HepG2 (cell line): ENCODE measurements at regions not wholly inside any gene's neighbourhood (a gene's known extent, or its start where the extent isn't known, plus 50 kb on each side); places are given as distances from the start of the nearest gene placed in this dataset.
"Not testable (repeated sequence)": the region's sequence is repeated elsewhere in the genome, so short reads cannot be mapped to it uniquely, and the experiment has no call there.

ENCODE experiments used
- CTCF ChIP-seq: sonication (generic); formaldehyde crosslinking; IDR thresholded peaks from 2 replicates; pipeline ENCODE4 v1.5.0; 2020; ENCODE audit warnings: mild to moderate bottlenecking, missing genetic modification reagents, moderate library complexity
- EP300 ChIP-seq, 3 experiments: sonication (generic) in 1 of 3; formaldehyde crosslinking in 1 of 3; IDR thresholded peaks; 2 replicates each; pipeline versions ENCODE4 v1.5.1 to v1.6.1; 2011 to 2020; ENCODE audit warnings: low read depth in 2 of 3, low read length in 2 of 3, borderline replicate concordance in 1 of 3, improper control_type of control experiment in 1 of 3, mild to moderate bottlenecking in 1 of 3, missing genetic modification reagents in 1 of 3, moderate library complexity in 1 of 3
- FOXP1 ChIP-seq, 2 experiments: fragments of 450-650 bp in 1 of 2; IDR thresholded peaks; 2 replicates each; pipeline ENCODE4 v1.6.1; 2017 to 2018; ENCODE audit warnings: antibody characterized with exemption in 1 of 2
- GTF2F1 ChIP-seq: fragments of 150-350 bp; IDR thresholded peaks from 2 replicates; pipeline ENCODE4 v1.6.1; 2014; ENCODE audit warnings: low read length
- HMG20B ChIP-seq: conservative IDR thresholded peaks from 2 replicates; pipeline ENCODE4 v1.6.1; 2016; ENCODE audit warnings: missing genetic modification reagents, missing compliant biosample characterization
- ZNF224 ChIP-seq: sonication (generic); formaldehyde crosslinking; IDR thresholded peaks from 2 replicates; pipeline ENCODE4 v1.5.0; 2020; ENCODE audit warnings: mild to moderate bottlenecking, missing genetic modification reagents
- ZNF772 ChIP-seq: sonication (generic); formaldehyde crosslinking; IDR thresholded peaks from 2 replicates; pipeline ENCODE4 v1.5.0; 2020; ENCODE audit warnings: mild to moderate bottlenecking, missing genetic modification reagents

GRCh38 chr4:97325751-97326150 lies 817.5 kb downstream of the STPG2 start:
- not testable (repeated sequence) for TF ChIP-seq EP300 (IDR thresholded peaks at IDR 0.05; ENCODE audit: low read depth in 2 of 2, low read length in 2 of 2); EP300 (CRISPR knock-in tag; IDR thresholded peaks at IDR 0.05; ENCODE audit: borderline replicate concordance); CTCF (CRISPR knock-in tag); FOXP1 (IDR thresholded peaks at IDR 0.05); FOXP1 (CRISPR knock-in tag; IDR thresholded peaks at IDR 0.05); HMG20B (CRISPR knock-in tag); GTF2F1; ZNF224 (CRISPR knock-in tag); ZNF772 (CRISPR knock-in tag)
